Esophagus muscularis mucosa (tissue), 4 donors: ENCODE measurements at regions not wholly inside any gene's neighbourhood (a gene's known extent, or its start where the extent isn't known, plus 50 kb on each side); places are given as distances from the start of the nearest gene placed in this dataset.

ENCODE experiments used
- EP300 ChIP-seq: sonication (generic); formaldehyde crosslinking; IDR thresholded peaks from one replicate; pipeline ENCODE4 v1.6.1; 2017; ENCODE audit warnings: antibody characterized with exemption
- POLR2A ChIP-seq: fragments of 450-650 bp; IDR thresholded peaks from one replicate; pipeline ENCODE4 v1.6.1; 2017; ENCODE audit warnings: antibody characterized with exemption, moderate library complexity, mild to moderate bottlenecking, low read depth
- POLR2AphosphoS5 ChIP-seq, 2 donors: sonication (generic); formaldehyde crosslinking; IDR thresholded peaks; one replicate each; pipeline ENCODE4 v1.6.1; 2017; ENCODE audit warnings: antibody characterized with exemption in 2 of 2
- TF ChIP-seq, protein P1 (sequence below), 3 experiments: fragments of 200-600 bp in 2 of 3; fragments of 450-650 bp in 1 of 3; sonication (generic) in 2 of 3; IDR thresholded peaks; one replicate each; pipeline ENCODE4 v1.5.1; 2017 to 2019; ENCODE audit warnings: antibody characterized with exemption in 3 of 3, mild to moderate bottlenecking in 2 of 3, moderate library complexity in 1 of 3

DNA sequence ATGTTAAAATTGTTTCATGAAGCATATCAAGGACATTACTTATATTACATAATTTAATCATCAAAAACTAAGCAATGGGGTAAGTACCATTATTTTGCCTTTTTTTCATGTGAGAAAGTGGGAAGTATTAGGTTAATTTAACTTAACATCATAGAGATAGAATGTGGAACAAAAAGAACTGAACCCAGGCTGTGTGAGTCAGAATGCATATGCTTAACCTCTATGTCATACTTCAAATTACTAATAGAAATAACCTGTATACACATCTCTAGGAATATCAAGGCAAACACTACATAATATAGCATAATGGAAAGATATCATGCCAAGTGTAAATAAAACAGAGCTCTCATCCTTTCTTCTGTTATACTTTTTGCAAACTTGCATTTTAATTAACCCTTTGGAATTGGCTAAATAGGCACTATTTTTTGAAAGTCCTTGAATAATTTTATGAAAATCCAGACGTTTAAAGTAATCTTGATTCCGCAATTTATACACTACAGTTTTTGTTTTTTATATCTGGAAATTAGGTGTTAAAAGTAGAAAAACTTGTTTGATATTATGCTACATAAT, 777.7 kb downstream of the SLC6A15 start:
- TF ChIP-seq, protein P1, sequence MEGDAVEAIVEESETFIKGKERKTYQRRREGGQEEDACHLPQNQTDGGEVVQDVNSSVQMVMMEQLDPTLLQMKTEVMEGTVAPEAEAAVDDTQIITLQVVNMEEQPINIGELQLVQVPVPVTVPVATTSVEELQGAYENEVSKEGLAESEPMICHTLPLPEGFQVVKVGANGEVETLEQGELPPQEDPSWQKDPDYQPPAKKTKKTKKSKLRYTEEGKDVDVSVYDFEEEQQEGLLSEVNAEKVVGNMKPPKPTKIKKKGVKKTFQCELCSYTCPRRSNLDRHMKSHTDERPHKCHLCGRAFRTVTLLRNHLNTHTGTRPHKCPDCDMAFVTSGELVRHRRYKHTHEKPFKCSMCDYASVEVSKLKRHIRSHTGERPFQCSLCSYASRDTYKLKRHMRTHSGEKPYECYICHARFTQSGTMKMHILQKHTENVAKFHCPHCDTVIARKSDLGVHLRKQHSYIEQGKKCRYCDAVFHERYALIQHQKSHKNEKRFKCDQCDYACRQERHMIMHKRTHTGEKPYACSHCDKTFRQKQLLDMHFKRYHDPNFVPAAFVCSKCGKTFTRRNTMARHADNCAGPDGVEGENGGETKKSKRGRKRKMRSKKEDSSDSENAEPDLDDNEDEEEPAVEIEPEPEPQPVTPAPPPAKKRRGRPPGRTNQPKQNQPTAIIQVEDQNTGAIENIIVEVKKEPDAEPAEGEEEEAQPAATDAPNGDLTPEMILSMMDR (IDR thresholded peaks at IDR 0.05): no peak
- TF ChIP-seq POLR2A: no peak
- TF ChIP-seq POLR2AphosphoS5 (IDR thresholded peaks at IDR 0.05): no peak
- TF ChIP-seq EP300: no peak
